Breast epithelium (tissue), 4 donors: ENCODE measurements at regions not wholly inside any gene's neighbourhood (a gene's known extent, or its start where the extent isn't known, plus 50 kb on each side); places are given as distances from the start of the nearest gene placed in this dataset.

Experiments
- DNase-seq, 2 donors: peaks; one replicate each; pipeline ENCODE4 v3.0.0-alpha.2; 2019; ENCODE audit warnings: low spot score in 2 of 2
- H3K27ac ChIP-seq, 2 donors: fragments of 200-600 bp; sonication (generic) in 1 of 2; one replicate each; pipeline ENCODE4 v1.5.1; 2016 to 2019; ENCODE audit warnings: mild to moderate bottlenecking in 1 of 2
- H3K27me3 ChIP-seq, 2 donors: fragments of 200-600 bp; sonication (generic) in 1 of 2; one replicate each; pipeline versions ENCODE4 v1.5.1 to v1.6.0; 2017 to 2019; ENCODE audit warnings: control low read depth in 1 of 2, mild to moderate bottlenecking in 1 of 2
- H3K36me3 ChIP-seq: fragments of 200-600 bp; one replicate; pipeline ENCODE4 v1.5.1; 2019
- H3K4me1 ChIP-seq, 2 donors: fragments of 200-600 bp; sonication (generic); one replicate each; pipeline ENCODE4 v1.5.1; 2016 to 2019; ENCODE audit warnings: control low read depth in 1 of 2
- H3K4me3 ChIP-seq, 3 donors: fragments of 200-600 bp; sonication (generic); 1 replicate in 2 of 3; 2 replicates in 1 of 3; pipeline ENCODE4 v1.5.1; 2016 to 2019; ENCODE audit warnings: mild to moderate bottlenecking in 3 of 3, moderate library complexity in 2 of 3
- H3K9me3 ChIP-seq, 2 donors: fragments of 200-600 bp; sonication (generic) in 1 of 2; one replicate each; pipeline ENCODE4 v1.5.1; 2016 to 2019; ENCODE audit warnings: control low read depth in 1 of 2
- CTCF ChIP-seq, 3 donors: fragments of 450-650 bp; IDR thresholded peaks; one replicate each; pipeline ENCODE4 v1.5.1; 2016 to 2017; ENCODE audit warnings: antibody characterized with exemption in 3 of 3, mild to moderate bottlenecking in 3 of 3, moderate library complexity in 3 of 3
- POLR2A ChIP-seq: fragments of 450-650 bp; IDR thresholded peaks from one replicate; pipeline ENCODE4 v1.6.1; 2016; ENCODE audit warnings: antibody characterized with exemption, mild to moderate bottlenecking, moderate library complexity
- POLR2AphosphoS5 ChIP-seq, 3 donors: sonication (generic); formaldehyde crosslinking; IDR thresholded peaks; one replicate each; pipeline ENCODE4 v1.6.1; 2017; ENCODE audit warnings: antibody characterized with exemption in 3 of 3
- intact Hi-C: fragments of 100-400 bp; cut with DNase I; formaldehyde crosslinking; loops from one replicate; pipeline ENCODE4 v1.15.1; 2023; ENCODE audit warnings: low total_unique reads

GRCh38 chr6:10099529-10100140 is 315.2 kb downstream of the TFAP2A start:
- Histone ChIP-seq H3K36me3 (no peaks in the 10 kb centered on the region), H3K4me1 (no peaks in the 10 kb centered on the region), H3K9me3 (no peaks in the 10 kb centered on the region), H3K4me3 (peak overlapping the region in 2 of 3 donors; percentile 48 to 60), H3K27ac (peak overlapping the region; percentile 81 to 84), H3K27me3 (no peaks in the 10 kb centered on the region)
- intact Hi-C loops, result no loop called here
- DNase-seq, result no peak
- no peak for TF ChIP-seq CTCF (IDR thresholded peaks at IDR 0.05)
- TF ChIP-seq POLR2A, result no peak
- no peak for TF ChIP-seq POLR2AphosphoS5 (IDR thresholded peaks at IDR 0.05)

DNA sequence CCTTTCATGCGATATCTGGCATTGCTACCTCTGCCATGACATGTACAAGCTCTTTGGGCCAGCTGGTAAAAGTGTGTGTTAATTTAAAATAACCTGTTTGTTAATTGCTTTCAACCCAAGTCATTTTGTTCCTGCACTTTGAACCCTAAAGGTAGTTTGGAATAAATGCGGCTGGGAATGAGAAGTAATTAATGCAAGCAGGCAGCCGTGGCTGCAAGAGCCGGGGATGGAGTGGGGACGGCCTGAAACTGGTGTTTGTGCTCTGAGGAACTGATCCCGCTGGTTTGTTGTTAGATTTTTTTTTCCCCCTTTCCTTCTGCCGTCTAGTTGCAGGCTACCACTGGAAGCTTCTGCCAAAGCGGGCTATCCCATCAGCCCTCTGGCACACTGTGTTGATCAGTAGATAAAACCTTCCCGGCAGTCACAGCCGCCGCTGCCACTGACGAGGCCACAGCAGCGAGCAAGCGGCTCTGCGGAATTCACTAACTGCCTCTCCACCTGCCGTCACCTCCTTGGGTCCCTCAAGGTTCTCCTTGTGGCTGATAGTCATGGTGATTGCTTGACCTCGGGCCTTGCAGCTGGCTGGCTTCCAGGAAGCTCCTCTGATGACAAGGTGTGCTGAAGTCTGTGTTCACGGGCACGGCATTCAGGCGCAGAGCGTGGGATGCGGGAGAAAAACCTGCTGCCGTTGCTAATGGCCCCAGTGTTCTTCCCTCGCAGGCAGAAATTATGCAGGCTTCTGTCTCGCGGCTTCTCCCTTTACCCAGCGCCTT is 315.9 kb downstream of the TFAP2A start:
- H3K4me1 ChIP-seq, result no peaks in the 10 kb centered on the region
- intact Hi-C loops, result no loop called here
- no peak for TF ChIP-seq POLR2A
- no peaks in the 10 kb centered on the region for H3K27me3 ChIP-seq
- peak overlapping the region in 2 of 3 donors; percentile 48 to 60 for H3K4me3 ChIP-seq
- peaks cover 0 to 1% of the 10 kb centered on the region in 2 donors for H3K9me3 ChIP-seq
- no peaks in the 10 kb centered on the region for H3K36me3 ChIP-seq
- peak; percentile 30 to 73 for DNase-seq
- peak overlapping the region; percentile 81 to 84 for H3K27ac ChIP-seq

DNA sequence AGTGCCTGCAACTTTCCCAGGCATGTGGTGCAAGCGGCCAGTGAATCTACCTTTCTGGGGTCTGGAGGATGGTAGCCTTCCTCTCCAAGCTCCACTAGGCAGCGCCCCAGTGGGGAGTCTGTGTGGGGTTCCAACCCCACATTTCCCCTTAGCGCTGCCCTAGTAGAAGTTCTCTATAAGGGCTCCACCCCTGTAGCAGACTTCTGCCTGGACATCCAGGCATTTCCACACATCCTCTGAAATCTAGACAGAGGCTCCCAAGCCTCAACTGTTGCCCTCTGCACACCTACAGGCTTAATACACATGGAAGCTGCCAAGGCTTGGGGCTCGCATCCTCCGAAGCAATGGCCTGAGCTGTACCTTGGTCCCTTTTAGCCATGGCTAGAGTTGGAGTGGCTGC is 321.6 kb downstream of the TFAP2A start:
- Histone ChIP-seq H3K4me3 (no peak overlapping the region), H3K36me3 (no peaks in the 10 kb centered on the region), H3K4me1 (no peaks in the 10 kb centered on the region), H3K9me3 (peaks cover 10 to 12% of the 10 kb centered on the region in 2 donors), H3K27ac (no peak overlapping the region), H3K27me3 (no peaks in the 10 kb centered on the region)
- intact Hi-C loops, result no loop called here
- TF ChIP-seq POLR2AphosphoS5 (IDR thresholded peaks at IDR 0.05) (no peak), CTCF (IDR thresholded peaks at IDR 0.05) (no peak), POLR2A (no peak)
- DNase-seq, result no peak

- Histone ChIP-seq H3K9me3 (no peaks in the 10 kb centered on the region), H3K27ac (no peak overlapping the region), H3K4me1 (no peaks in the 10 kb centered on the region), H3K36me3 (no peaks in the 10 kb centered on the region), H3K27me3 (no peaks in the 10 kb centered on the region), H3K4me3 (no peak overlapping the region)
- intact Hi-C loops, result no loop called here
- TF ChIP-seq CTCF (IDR thresholded peaks at IDR 0.05), result no peak
- no peak for TF ChIP-seq POLR2AphosphoS5 (IDR thresholded peaks at IDR 0.05)
- TF ChIP-seq POLR2A, result no peak
- DNase-seq, result no peak
These were observed 330.5 kb downstream of the TFAP2A start for GRCh38 chr6:10084111-10084986.

GRCh38 chr6:10082385-10082784 is 332.5 kb downstream of the TFAP2A start:
- Histone ChIP-seq H3K4me3 (no peak overlapping the region), H3K27me3 (no peaks in the 10 kb centered on the region), H3K36me3 (no peaks in the 10 kb centered on the region), H3K9me3 (no peaks in the 10 kb centered on the region), H3K4me1 (no peaks in the 10 kb centered on the region), H3K27ac (no peak overlapping the region)
- intact Hi-C loops, result no loop called here
- DNase-seq, result no peak
- TF ChIP-seq CTCF (IDR thresholded peaks at IDR 0.05), result no peak
- TF ChIP-seq POLR2AphosphoS5 (IDR thresholded peaks at IDR 0.05), result no peak
- TF ChIP-seq POLR2A, result no peak
